SK-N-SH (cell line): ENCODE measurements at regions not wholly inside any gene's neighbourhood (a gene's known extent, or its start where the extent isn't known, plus 50 kb on each side); places are given as distances from the start of the nearest gene placed in this dataset.

Source experiments
- CTCF ChIA-PET: fragments of 300-600, 350-600 bp; formaldehyde crosslinking; extraction: SDS; loops from one replicate; lab custom pipeline; 2021; lab: Yijun Ruan, JAX
- POLR2A ChIA-PET: fragments of 350-600 bp; sonication (Branson Sonifier 250); formaldehyde crosslinking; extraction: SDS; loops from one replicate; lab custom pipeline; 2020; ENCODE audit warnings: antibody characterized with exemption, inconsistent platforms; lab: Yijun Ruan, JAX
- DNase-seq: peaks from one replicate; pipeline ENCODE4 v3.0.0; 2012
- H2AFZ ChIP-seq: fragments of 200-600 bp; sonication (generic); 2 replicates; pipeline ENCODE4 v1.8.1; 2016; ENCODE audit warnings: antibody characterized with exemption, mild to moderate bottlenecking, low read depth
- H3F3A ChIP-seq: fragments of 200-600 bp; sonication (generic); replicated peaks from 2 replicates; pipeline ENCODE3; 2016; ENCODE audit warnings: antibody characterized with exemption, mild to moderate bottlenecking; ENCODE audit not compliant: insufficient read depth
- H3K27ac ChIP-seq, 2 experiments: fragments of 200-500 bp in 1 of 2; fragments of 200-600 bp in 1 of 2; sonication (Bioruptor generic) in 1 of 2; sonication (generic), shearing (Covaris generic) in 1 of 2; 2 replicates each; pipeline versions ENCODE4 v1.5.1 to v1.6.1; 2014 to 2016; ENCODE audit warnings: low read depth in 2 of 2, inconsistent platforms in 1 of 2, low read length in 1 of 2, mild to moderate bottlenecking in 1 of 2, mixed read lengths in 1 of 2
- H3K27me3 ChIP-seq: fragments of 200-600 bp; sonication (generic), shearing (Covaris generic); 2 replicates; pipeline ENCODE4 v1.6.1; 2016; ENCODE audit warnings: mixed run types; ENCODE audit not compliant: insufficient read depth
- H3K36me3 ChIP-seq, 2 experiments: fragments of 200-500 bp in 1 of 2; fragments of 200-600 bp in 1 of 2; sonication (Bioruptor generic) in 1 of 2; sonication (generic) in 1 of 2; replicated peaks in 1 of 2; 2 replicates each; pipeline versions ENCODE3 to v1.5.1; 2014 to 2016; ENCODE audit warnings: low read length in 1 of 2, mild to moderate bottlenecking in 1 of 2; ENCODE audit not compliant: insufficient read depth in 2 of 2, control insufficient read depth in 1 of 2
- H3K4me1 ChIP-seq, 2 experiments: fragments of 200-500 bp in 1 of 2; fragments of 200-600 bp in 1 of 2; sonication (Bioruptor generic) in 1 of 2; sonication (generic), shearing (Covaris generic) in 1 of 2; 2 replicates each; pipeline versions ENCODE4 v1.5.1 to v1.6.1; 2014 to 2016; ENCODE audit warnings: low read depth in 1 of 2, low read length in 1 of 2, mixed run types in 1 of 2; ENCODE audit not compliant: insufficient read depth in 2 of 2, control insufficient read depth in 1 of 2
- H3K4me2 ChIP-seq: fragments of 200-600 bp; sonication (generic), shearing (Covaris generic); 2 replicates; pipeline ENCODE4 v1.6.1; 2017; ENCODE audit warnings: mixed run types
- H3K4me3 ChIP-seq, 2 experiments: fragments of 200-500 bp in 1 of 2; fragments of 200-600 bp in 1 of 2; sonication (Bioruptor generic) in 1 of 2; sonication (generic), shearing (Covaris generic) in 1 of 2; 2 replicates each; pipeline versions ENCODE4 v1.5.1 to v1.8.1; 2014 to 2016; ENCODE audit warnings: low read depth in 2 of 2, inconsistent platforms in 1 of 2, low read length in 1 of 2, mild to moderate bottlenecking in 1 of 2, mixed read lengths in 1 of 2, moderate library complexity in 1 of 2
- H3K79me2 ChIP-seq: fragments of 200-600 bp; sonication (generic); 2 replicates; pipeline ENCODE4 v1.8.1; 2017; ENCODE audit warnings: mild to moderate bottlenecking; ENCODE audit not compliant: insufficient read depth
- H3K9ac ChIP-seq: fragments of 200-600 bp; sonication (generic); 2 replicates; pipeline ENCODE4 v1.6.1; 2017; ENCODE audit warnings: mixed run types
- H3K9me2 ChIP-seq: fragments of 200-600 bp; sonication (generic); 2 replicates; pipeline ENCODE4 v1.6.1; 2017; ENCODE audit warnings: mixed run types
- H3K9me3 ChIP-seq: fragments of 200-600 bp; sonication (generic); 2 replicates; pipeline ENCODE4 v1.6.1; 2017; ENCODE audit warnings: mixed run types, mild to moderate bottlenecking, moderate library complexity
- H4K20me1 ChIP-seq: fragments of 200-600 bp; sonication (generic); 2 replicates; pipeline ENCODE4 v1.6.1; 2017; ENCODE audit warnings: mild to moderate bottlenecking, mixed run types; ENCODE audit not compliant: insufficient read depth
- CHD2 ChIP-seq: fragments of 150-350 bp; IDR thresholded peaks from 2 replicates; pipeline ENCODE4 v1.6.1; 2018; ENCODE audit warnings: low read length; ENCODE audit not compliant: partially characterized antibody
- ELF1 ChIP-seq: IDR thresholded peaks from 2 replicates; pipeline ENCODE4 v1.4.0; 2012
- EP300 ChIP-seq, 2 experiments: IDR thresholded peaks; 2 replicates each; pipeline versions ENCODE4 v1.4.0 to v1.6.1; 2012; ENCODE audit warnings: borderline replicate concordance in 1 of 2, low read depth in 1 of 2, low read length in 1 of 2
- EZH2phosphoT487 ChIP-seq: fragments of 200-600 bp; sonication (generic); IDR thresholded peaks from 2 replicates; pipeline ENCODE4 v1.6.1; 2017; ENCODE audit warnings: low read depth, mixed run types, mild to moderate bottlenecking, antibody characterized with exemption, moderate library complexity, borderline replicate concordance
- GABPA ChIP-seq: IDR thresholded peaks from 2 replicates; pipeline ENCODE4 v1.4.0; 2012; ENCODE audit warnings: low read depth, mild to moderate bottlenecking
- NFIC ChIP-seq: IDR thresholded peaks from 2 replicates; pipeline ENCODE4 v1.4.0; 2012; ENCODE audit warnings: borderline replicate concordance
- NRF1 ChIP-seq: IDR thresholded peaks from 2 replicates; pipeline ENCODE4 v1.6.1; 2012; ENCODE audit warnings: low read depth, mild to moderate bottlenecking, low read length
- POLR2AphosphoS5 ChIP-seq: IDR thresholded peaks from 2 replicates; pipeline ENCODE4 v1.6.1; 2012; ENCODE audit warnings: low read depth, low read length
- RFX5 ChIP-seq: IDR thresholded peaks from 2 replicates; pipeline ENCODE4 v1.6.1; 2012; ENCODE audit warnings: mild to moderate bottlenecking, improper control_type of control experiment, low read length
- SIN3A ChIP-seq: IDR thresholded peaks from 2 replicates; pipeline ENCODE4 v1.6.1; 2012; ENCODE audit warnings: low read depth, mild to moderate bottlenecking, low read length, moderate library complexity, borderline replicate concordance
- SMC3 ChIP-seq: IDR thresholded peaks from 2 replicates; pipeline ENCODE4 v1.6.1; 2012; ENCODE audit warnings: low read depth, low read length, improper control_type of control experiment
- TAF1 ChIP-seq: IDR thresholded peaks from 2 replicates; pipeline ENCODE4 v1.6.1; 2012; ENCODE audit warnings: low read depth, mild to moderate bottlenecking, low read length, moderate library complexity, borderline replicate concordance
- TEAD4 ChIP-seq: IDR thresholded peaks from 2 replicates; pipeline ENCODE4 v1.4.0; 2012; ENCODE audit warnings: mild to moderate bottlenecking, borderline replicate concordance; ENCODE audit not compliant: insufficient read depth
- YY1 ChIP-seq: IDR thresholded peaks from 2 replicates; pipeline ENCODE4 v1.4.0; 2012; ENCODE audit warnings: low read depth, mild to moderate bottlenecking
- TF ChIP-seq, protein P1 (sequence below): fragments of 200-600 bp; sonication (generic); IDR thresholded peaks from 2 replicates; pipeline ENCODE4 v1.6.1; 2017; ENCODE audit warnings: antibody characterized with exemption, mild to moderate bottlenecking, moderate library complexity
- TF ChIP-seq, protein P2 (sequence below): fragments of 150-350 bp; IDR thresholded peaks from 2 replicates; pipeline ENCODE4 v1.6.1; 2017; ENCODE audit warnings: antibody characterized with exemption, low read length, low read depth, borderline replicate concordance
- TF ChIP-seq, protein P3 (sequence below): IDR thresholded peaks from 2 replicates; pipeline ENCODE4; 2012

DNA sequence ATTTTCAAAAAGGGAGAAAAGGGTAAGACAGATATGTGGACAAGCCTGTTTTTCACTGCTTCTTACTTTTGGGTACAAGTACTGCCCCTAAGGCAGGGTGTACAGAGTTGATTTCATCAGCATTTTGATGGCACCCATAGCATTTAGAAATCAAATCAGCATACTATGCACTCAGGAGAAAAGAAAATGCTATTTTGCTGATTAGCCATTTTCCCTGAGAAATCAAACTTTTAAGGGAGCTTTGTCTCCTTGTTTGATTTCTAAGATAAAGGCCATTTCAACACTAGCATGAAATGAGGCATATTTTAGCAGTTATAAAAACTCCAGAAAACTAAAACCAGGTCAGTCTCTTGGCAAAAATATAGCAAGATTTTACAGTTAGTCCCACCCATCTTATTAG, 2269.4 kb upstream of the WWC1 start:
- Histone ChIP-seq H3K27me3 (no peaks in the 10 kb centered on the region), H3K36me3 (no peaks in the 10 kb centered on the region), H3F3A (no peaks in the 10 kb centered on the region), H3K27ac (no peak overlapping the region), H3K4me2 (no peak overlapping the region), H3K4me1 (no peaks in the 10 kb centered on the region), H2AFZ (no peak overlapping the region), H3K9me2 (no peaks in the 10 kb centered on the region), H4K20me1 (no peaks in the 10 kb centered on the region), H3K9me3 (no peaks in the 10 kb centered on the region; the same call in 1 of the 2 replicates), H3K4me3 (no peak overlapping the region), H3K79me2 (no peaks in the 10 kb centered on the region), H3K9ac (no peak overlapping the region)
- CTCF ChIA-PET, result no interaction called here
- TF ChIP-seq EZH2phosphoT487 (no peak), GABPA (no peak), ELF1 (no peak), POLR2AphosphoS5 (no peak), RFX5 (no peak), CHD2 (no peak), NFIC (no peak), SMC3 (no peak), NRF1 (no peak), YY1 (no peak), SIN3A (no peak), EP300 (IDR thresholded peaks at IDR 0.05; ENCODE audit: borderline replicate concordance in 1 of 2, low read depth in 1 of 2, low read length in 1 of 2) (no peak)
- TF ChIP-seq, protein P1, sequence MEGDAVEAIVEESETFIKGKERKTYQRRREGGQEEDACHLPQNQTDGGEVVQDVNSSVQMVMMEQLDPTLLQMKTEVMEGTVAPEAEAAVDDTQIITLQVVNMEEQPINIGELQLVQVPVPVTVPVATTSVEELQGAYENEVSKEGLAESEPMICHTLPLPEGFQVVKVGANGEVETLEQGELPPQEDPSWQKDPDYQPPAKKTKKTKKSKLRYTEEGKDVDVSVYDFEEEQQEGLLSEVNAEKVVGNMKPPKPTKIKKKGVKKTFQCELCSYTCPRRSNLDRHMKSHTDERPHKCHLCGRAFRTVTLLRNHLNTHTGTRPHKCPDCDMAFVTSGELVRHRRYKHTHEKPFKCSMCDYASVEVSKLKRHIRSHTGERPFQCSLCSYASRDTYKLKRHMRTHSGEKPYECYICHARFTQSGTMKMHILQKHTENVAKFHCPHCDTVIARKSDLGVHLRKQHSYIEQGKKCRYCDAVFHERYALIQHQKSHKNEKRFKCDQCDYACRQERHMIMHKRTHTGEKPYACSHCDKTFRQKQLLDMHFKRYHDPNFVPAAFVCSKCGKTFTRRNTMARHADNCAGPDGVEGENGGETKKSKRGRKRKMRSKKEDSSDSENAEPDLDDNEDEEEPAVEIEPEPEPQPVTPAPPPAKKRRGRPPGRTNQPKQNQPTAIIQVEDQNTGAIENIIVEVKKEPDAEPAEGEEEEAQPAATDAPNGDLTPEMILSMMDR, result no peak
- TF ChIP-seq, protein P2, sequence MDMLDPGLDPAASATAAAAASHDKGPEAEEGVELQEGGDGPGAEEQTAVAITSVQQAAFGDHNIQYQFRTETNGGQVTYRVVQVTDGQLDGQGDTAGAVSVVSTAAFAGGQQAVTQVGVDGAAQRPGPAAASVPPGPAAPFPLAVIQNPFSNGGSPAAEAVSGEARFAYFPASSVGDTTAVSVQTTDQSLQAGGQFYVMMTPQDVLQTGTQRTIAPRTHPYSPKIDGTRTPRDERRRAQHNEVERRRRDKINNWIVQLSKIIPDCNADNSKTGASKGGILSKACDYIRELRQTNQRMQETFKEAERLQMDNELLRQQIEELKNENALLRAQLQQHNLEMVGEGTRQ, result no peak
- TF ChIP-seq, protein P3, sequence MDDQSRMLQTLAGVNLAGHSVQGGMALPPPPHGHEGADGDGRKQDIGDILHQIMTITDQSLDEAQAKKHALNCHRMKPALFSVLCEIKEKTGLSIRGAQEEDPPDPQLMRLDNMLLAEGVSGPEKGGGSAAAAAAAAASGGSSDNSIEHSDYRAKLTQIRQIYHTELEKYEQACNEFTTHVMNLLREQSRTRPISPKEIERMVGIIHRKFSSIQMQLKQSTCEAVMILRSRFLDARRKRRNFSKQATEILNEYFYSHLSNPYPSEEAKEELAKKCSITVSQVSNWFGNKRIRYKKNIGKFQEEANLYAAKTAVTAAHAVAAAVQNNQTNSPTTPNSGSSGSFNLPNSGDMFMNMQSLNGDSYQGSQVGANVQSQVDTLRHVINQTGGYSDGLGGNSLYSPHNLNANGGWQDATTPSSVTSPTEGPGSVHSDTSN, result no peak
- DNase-seq, result no peak
- POLR2A ChIA-PET, result no interaction called here

DNA sequence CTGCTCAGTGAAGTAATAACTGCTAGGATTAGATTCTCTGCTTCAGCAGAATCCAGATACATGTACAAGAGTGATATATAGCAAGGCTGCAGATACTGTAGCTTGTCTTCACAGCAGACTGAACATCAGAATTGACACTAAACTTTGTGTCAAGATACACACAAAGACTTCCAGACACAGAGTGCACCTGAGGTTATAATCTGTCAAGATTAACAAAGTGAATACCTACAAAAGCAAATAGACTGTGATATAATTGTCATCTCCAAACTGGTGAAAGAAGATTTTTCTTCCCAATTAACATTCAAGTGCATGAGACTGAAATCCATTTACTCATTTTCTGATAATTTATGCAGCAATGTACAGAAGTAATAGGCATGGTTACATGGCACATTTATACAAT, 2266.5 kb upstream of the WWC1 start:
- DNase-seq, result no peak
- Histone ChIP-seq H3K36me3 (no peaks in the 10 kb centered on the region), H3K27ac (no peak overlapping the region), H2AFZ (no peak overlapping the region), H3K4me2 (no peak overlapping the region), H3K9me2 (no peaks in the 10 kb centered on the region), H3F3A (no peaks in the 10 kb centered on the region), H3K27me3 (no peaks in the 10 kb centered on the region), H3K9ac (no peak overlapping the region), H4K20me1 (no peaks in the 10 kb centered on the region), H3K79me2 (no peaks in the 10 kb centered on the region), H3K9me3 (no peaks in the 10 kb centered on the region; the same call in 1 of the 2 replicates), H3K4me3 (no peak overlapping the region), H3K4me1 (no peaks in the 10 kb centered on the region)
- no peak for TF ChIP-seq CHD2
- no peak for TF ChIP-seq TEAD4
- TF ChIP-seq TAF1, result no peak
- ChIA-PET POLR2A (no interaction called here), CTCF (no interaction called here)
